ENCODE measurements at regions not wholly inside any gene's neighbourhood (a gene's known extent, or its start where the extent isn't known, plus 50 kb on each side); places are given as distances from the start of the nearest gene placed in this dataset.

GRCh38 chr2:9087121-9087681 lies 83.7 kb upstream of the MBOAT2 start:
- in situ Hi-C loops (cut with MboI; ENCODE audit: low sequenced_read_pairs) = no loop called here

- in situ Hi-C loops (cut with MboI; ENCODE audit: low sequenced_read_pairs) = no loop called here
Measured at GRCh38 chr2:9086465-9086864, 83.0 kb upstream of the MBOAT2 start.

- in situ Hi-C loops (cut with MboI; ENCODE audit: low sequenced_read_pairs) = no loop called here
Measured at GRCh38 chr2:9085353-9085752, 81.9 kb upstream of the MBOAT2 start.

- in situ Hi-C loops (cut with MboI; ENCODE audit: low sequenced_read_pairs) = no loop called here
Measured at GRCh38 chr2:9083287-9083686, 79.8 kb upstream of the MBOAT2 start.

GRCh38 chr2:9082158-9082557 lies 78.7 kb upstream of the MBOAT2 start:
- in situ Hi-C loops (cut with MboI; ENCODE audit: low sequenced_read_pairs) = no loop called here

- in situ Hi-C loops (cut with MboI; ENCODE audit: low sequenced_read_pairs) = no loop called here
Measured at GRCh38 chr2:9081750-9082149, 78.3 kb upstream of the MBOAT2 start.

GRCh38 chr2:9078405-9078804 lies 74.9 kb upstream of the MBOAT2 start:
- in situ Hi-C loops (cut with MboI; ENCODE audit: low sequenced_read_pairs) = no loop called here

- in situ Hi-C loops (cut with MboI; ENCODE audit: low sequenced_read_pairs) = no loop called here
Measured at GRCh38 chr2:9077691-9078090, 74.2 kb upstream of the MBOAT2 start.

GRCh38 chr2:9076755-9077154 lies 73.3 kb upstream of the MBOAT2 start:
- in situ Hi-C loops (cut with MboI; ENCODE audit: low sequenced_read_pairs) = no loop called here

GRCh38 chr2:9076210-9076609 lies 72.7 kb upstream of the MBOAT2 start:
- in situ Hi-C loops (cut with MboI; ENCODE audit: low sequenced_read_pairs) = no loop called here

- in situ Hi-C loops (cut with MboI; ENCODE audit: low sequenced_read_pairs) = no loop called here
Measured at GRCh38 chr2:9074930-9075329, 71.4 kb upstream of the MBOAT2 start.

GRCh38 chr2:9071584-9072124 lies 68.2 kb upstream of the MBOAT2 start:
- in situ Hi-C loops (cut with MboI; ENCODE audit: low sequenced_read_pairs) = no loop called here

GRCh38 chr2:9071032-9071431 lies 67.5 kb upstream of the MBOAT2 start:
- in situ Hi-C loops (cut with MboI; ENCODE audit: low sequenced_read_pairs) = no loop called here

GRCh38 chr2:9069543-9069942 lies 66.1 kb upstream of the MBOAT2 start:
- in situ Hi-C loops (cut with MboI; ENCODE audit: low sequenced_read_pairs) = no loop called here

GRCh38 chr2:9065901-9066300 lies 62.4 kb upstream of the MBOAT2 start:
- in situ Hi-C loops (cut with MboI; ENCODE audit: low sequenced_read_pairs) = no loop called here

GRCh38 chr2:9063023-9063606 lies 59.6 kb upstream of the MBOAT2 start:
- in situ Hi-C loops (cut with MboI; ENCODE audit: low sequenced_read_pairs) = no loop called here

GRCh38 chr2:9060819-9061218 lies 57.3 kb upstream of the MBOAT2 start:
- in situ Hi-C loops (cut with MboI; ENCODE audit: low sequenced_read_pairs) = no loop called here

- in situ Hi-C loops (cut with MboI; ENCODE audit: low sequenced_read_pairs) = no loop called here
Measured at GRCh38 chr2:9057939-9058761, 54.7 kb upstream of the MBOAT2 start.

- in situ Hi-C loops (cut with MboI; ENCODE audit: low sequenced_read_pairs) = no loop called here
Measured at GRCh38 chr2:9055471-9055870, 52.0 kb upstream of the MBOAT2 start.

GRCh38 chr2:9053534-9053931 lies 50.0 kb upstream of the MBOAT2 start:
- in situ Hi-C loops (cut with MboI; ENCODE audit: low sequenced_read_pairs) = no loop called here

Measured in HL-60/S4 treated with phorbol 12-myristate 13-acetate at 8.2 ng/mL for 4 days and 3 days (cell line).